Omental fat pad (tissue), 3 donors: ENCODE measurements at regions not wholly inside any gene's neighbourhood (a gene's known extent, or its start where the extent isn't known, plus 50 kb on each side); places are given as distances from the start of the nearest gene placed in this dataset.

Source experiments
- ATAC-seq: fragments of 150-250 bp; one replicate; pipeline ENCODE4 v1.9.1; 2016; ENCODE audit warnings: mild to moderate bottlenecking, moderate library complexity; ENCODE audit not compliant: low FRiP score
- DNase-seq: peaks from one replicate; pipeline ENCODE4 v3.0.0-alpha.2; 2019; ENCODE audit warnings: low spot score
- TF ChIP-seq, protein P1 (sequence below), 3 donors: fragments of 450-650 bp; IDR thresholded peaks; one replicate each; pipeline ENCODE4 v1.5.1; 2016 to 2017; ENCODE audit warnings: antibody characterized with exemption in 3 of 3, mild to moderate bottlenecking in 3 of 3, moderate library complexity in 2 of 3

DNA sequence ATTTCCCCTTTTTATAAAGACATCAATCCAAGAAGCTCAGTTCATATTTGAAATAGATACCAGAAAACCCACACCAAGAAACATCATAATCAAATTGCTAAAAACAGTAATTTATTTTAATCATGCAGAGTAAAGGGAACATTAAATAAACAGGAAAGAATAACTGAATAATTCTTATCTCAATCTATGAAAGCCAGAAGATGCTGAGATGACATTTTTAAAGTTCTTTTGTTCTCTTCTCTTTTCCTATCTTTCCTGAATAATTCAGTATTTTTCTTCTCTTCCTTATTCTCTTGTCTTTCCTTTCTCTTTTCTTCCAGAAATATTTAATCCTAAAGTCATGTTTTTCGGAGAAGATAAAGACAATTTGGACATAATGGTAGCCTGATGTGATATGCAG lies 259.0 kb upstream of the OPRM1 start:
- TF ChIP-seq, protein P1, sequence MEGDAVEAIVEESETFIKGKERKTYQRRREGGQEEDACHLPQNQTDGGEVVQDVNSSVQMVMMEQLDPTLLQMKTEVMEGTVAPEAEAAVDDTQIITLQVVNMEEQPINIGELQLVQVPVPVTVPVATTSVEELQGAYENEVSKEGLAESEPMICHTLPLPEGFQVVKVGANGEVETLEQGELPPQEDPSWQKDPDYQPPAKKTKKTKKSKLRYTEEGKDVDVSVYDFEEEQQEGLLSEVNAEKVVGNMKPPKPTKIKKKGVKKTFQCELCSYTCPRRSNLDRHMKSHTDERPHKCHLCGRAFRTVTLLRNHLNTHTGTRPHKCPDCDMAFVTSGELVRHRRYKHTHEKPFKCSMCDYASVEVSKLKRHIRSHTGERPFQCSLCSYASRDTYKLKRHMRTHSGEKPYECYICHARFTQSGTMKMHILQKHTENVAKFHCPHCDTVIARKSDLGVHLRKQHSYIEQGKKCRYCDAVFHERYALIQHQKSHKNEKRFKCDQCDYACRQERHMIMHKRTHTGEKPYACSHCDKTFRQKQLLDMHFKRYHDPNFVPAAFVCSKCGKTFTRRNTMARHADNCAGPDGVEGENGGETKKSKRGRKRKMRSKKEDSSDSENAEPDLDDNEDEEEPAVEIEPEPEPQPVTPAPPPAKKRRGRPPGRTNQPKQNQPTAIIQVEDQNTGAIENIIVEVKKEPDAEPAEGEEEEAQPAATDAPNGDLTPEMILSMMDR (IDR thresholded peaks at IDR 0.05): no peak
- ATAC-seq: no peak

DNA sequence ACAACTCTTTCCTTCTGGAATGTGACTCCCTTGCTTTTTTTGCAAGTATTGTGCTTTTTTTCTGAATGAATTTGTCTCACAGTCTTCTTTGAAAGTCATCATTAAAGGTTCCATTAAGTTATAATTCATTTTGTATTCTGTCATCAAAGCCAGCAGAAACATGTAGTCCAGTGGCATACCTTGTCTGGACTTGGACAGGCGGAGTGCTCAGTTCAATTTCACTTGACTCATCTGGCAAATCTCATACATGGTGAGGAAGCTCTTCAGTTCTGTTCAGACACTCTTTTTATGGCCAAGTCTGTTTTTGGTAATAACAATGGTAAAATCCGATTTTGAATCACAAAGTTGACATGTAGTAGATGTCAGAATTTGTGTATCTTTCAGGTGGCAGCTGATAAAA lies 260.8 kb upstream of the OPRM1 start:
- TF ChIP-seq, protein P1 (IDR thresholded peaks at IDR 0.05): no peak
- ATAC-seq: no peak
- DNase-seq: no peak

More for the DNA sequence above, 259.0 kb upstream of the OPRM1 start:
- DNase-seq: no peak

DNA sequence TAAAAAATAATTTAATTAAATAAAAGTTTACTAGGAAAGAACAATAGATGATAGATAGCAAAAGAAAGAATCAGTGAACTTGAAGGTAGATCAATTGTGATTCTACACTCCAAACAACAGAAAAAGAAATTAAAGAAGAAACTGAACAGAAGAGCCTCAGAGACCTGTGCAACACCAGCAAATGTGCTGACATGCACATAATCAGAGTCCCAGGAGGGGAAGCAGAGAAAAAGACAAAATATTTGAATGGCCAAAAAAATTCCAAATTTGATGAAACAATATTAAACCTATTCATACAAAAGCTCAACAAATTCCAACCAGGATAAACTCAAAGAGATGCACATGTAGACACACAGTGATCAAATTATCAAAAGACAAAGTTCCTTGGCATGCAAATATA lies 267.5 kb upstream of the OPRM1 start:
- ATAC-seq: no peak
- TF ChIP-seq, protein P1 (IDR thresholded peaks at IDR 0.05): no peak
- no peak for DNase-seq

DNA sequence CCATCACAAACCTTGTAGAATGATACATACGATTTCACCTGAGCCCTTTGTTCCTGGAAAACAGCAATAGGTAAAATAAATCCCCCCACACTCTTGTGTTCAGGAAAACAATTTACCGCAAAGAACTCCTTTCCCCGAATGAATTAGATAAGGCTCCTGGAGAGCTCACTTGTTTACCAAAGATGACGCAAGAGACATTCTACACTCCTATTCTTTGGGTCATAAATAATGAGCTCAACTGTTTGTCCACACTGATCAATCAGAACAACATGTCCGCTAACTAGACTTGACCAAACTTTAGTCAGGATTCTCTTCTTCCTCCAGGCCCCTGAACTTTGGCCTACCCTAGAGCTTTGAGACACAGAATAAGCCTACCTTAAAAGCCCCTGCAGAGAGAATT lies 271.9 kb upstream of the OPRM1 start:
- no peak for DNase-seq
- TF ChIP-seq, protein P1 (IDR thresholded peaks at IDR 0.05): no peak
- ATAC-seq: no peak

DNA sequence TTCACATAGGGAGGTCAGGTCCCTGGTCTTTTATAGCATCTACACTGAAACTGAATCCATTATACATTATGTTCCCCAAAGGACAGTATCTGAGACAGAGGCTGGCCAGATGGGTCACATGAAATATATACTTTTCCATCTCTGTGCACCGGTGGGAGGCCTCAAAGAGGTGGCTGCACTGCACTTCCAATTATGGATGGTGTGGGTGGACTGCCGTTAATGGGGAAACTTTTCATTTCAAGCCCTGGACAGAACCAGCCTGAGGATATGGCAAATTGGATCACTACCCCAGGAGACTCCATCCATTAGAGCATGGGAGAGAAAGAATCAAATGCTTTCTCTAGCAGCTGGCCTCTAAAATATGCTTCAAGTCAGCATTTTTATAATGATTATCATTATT lies 280.5 kb upstream of the OPRM1 start:
- ATAC-seq (no peak), DNase-seq (no peak)
- TF ChIP-seq, protein P1 (IDR thresholded peaks at IDR 0.05): no peak

DNA sequence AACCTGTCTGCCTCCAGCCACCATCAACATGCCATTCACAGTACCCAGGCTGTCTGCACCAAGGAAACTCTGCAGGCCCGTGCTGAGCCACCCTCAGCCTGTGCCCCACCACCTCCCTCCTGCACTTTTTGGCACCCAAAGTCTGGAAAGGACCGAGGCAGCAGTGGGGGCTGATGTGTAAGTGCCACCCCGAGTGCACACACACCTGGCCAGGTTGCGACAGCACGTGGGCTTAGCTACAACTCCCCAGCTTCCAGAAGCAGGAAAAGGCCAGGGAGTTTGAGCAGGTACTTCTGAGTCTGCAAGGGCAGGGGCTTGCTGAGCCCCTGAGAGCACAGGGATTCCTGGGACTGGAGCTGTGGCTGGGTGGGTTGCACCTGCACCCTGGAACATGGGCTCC lies 303.3 kb upstream of the OPRM1 start:
- TF ChIP-seq, protein P1 (IDR thresholded peaks at IDR 0.05): no peak
- ATAC-seq (no peak), DNase-seq (no peak)

DNA sequence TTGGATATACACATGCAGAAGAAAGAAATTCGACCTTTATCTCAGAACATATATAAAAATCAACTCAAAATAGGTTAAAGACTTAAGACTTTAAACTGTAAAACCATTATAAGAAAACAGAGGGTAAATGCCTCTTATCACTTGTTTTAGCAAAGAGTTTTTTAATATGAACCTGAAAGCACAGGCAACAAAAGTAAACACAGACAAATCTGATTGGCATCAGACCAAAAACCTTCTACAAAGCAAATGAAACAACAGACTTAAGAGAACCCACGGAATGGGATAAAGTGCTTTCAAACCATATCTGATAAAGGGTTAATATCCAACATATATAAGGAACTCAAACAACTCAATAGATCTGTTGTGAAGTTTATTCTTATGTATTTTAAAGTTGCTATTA lies 309.9 kb upstream of the OPRM1 start:
- TF ChIP-seq, protein P1 (IDR thresholded peaks at IDR 0.05): no peak
- DNase-seq (no peak), ATAC-seq (no peak)
